ENCODE measurements at regions not wholly inside any gene's neighbourhood (a gene's known extent, or its start where the extent isn't known, plus 50 kb on each side); places are given as distances from the start of the nearest gene placed in this dataset.

- no peaks in the 10 kb centered on the region for H3K4me1 ChIP-seq (ENCODE audit: control insufficient read depth in 5 of 5, insufficient read depth in 5 of 5, low read length in 5 of 5)
- no peak overlapping the region for H3K27ac ChIP-seq (ENCODE audit: low read depth, low read length)
- peaks cover 0 to 10% (median 6%) of the 10 kb centered on the region in 5 donors for H3K27me3 ChIP-seq (ENCODE audit: control insufficient read depth in 5 of 5, insufficient read depth in 4 of 5, low read length in 5 of 5)
- H3K9ac ChIP-seq (ENCODE audit: low read length in 5 of 5), result no peak overlapping the region
- no peak overlapping the region for H3K4me3 ChIP-seq (ENCODE audit: low read depth in 1 of 5, low read length in 5 of 5)
- no peaks in the 10 kb centered on the region for H3K36me3 ChIP-seq (ENCODE audit: control insufficient read depth in 5 of 5, insufficient read depth in 5 of 5, low read length in 5 of 5)
- H3K9me3 ChIP-seq (ENCODE audit: control insufficient read depth in 5 of 5, low read length in 5 of 5), result no peaks in the 10 kb centered on the region
These were observed 333.6 kb downstream of the C16orf95 start for GRCh38 chr16:86983621-86984020.

- Histone ChIP-seq H3K27ac (ENCODE audit: low read depth, low read length) (no peak overlapping the region), H3K4me1 (ENCODE audit: control insufficient read depth in 5 of 5, insufficient read depth in 5 of 5, low read length in 5 of 5) (no peaks in the 10 kb centered on the region), H3K27me3 (ENCODE audit: control insufficient read depth in 5 of 5, insufficient read depth in 4 of 5, low read length in 5 of 5) (peaks cover under 1 to 13% (median 6%) of the 10 kb centered on the region in 5 donors), H3K36me3 (ENCODE audit: control insufficient read depth in 5 of 5, insufficient read depth in 5 of 5, low read length in 5 of 5) (no peaks in the 10 kb centered on the region), H3K9me3 (ENCODE audit: control insufficient read depth in 5 of 5, low read length in 5 of 5) (no peaks in the 10 kb centered on the region), H3K9ac (ENCODE audit: low read length in 5 of 5) (no peak overlapping the region), H3K4me3 (ENCODE audit: low read depth in 1 of 5, low read length in 5 of 5) (no peak overlapping the region)
These were observed 332.8 kb downstream of the C16orf95 start for GRCh38 chr16:86984343-86984742.

- Histone ChIP-seq H3K4me1 (ENCODE audit: control insufficient read depth in 5 of 5, insufficient read depth in 5 of 5, low read length in 5 of 5) (no peaks in the 10 kb centered on the region), H3K9me3 (ENCODE audit: control insufficient read depth in 5 of 5, low read length in 5 of 5) (no peaks in the 10 kb centered on the region), H3K36me3 (ENCODE audit: control insufficient read depth in 5 of 5, insufficient read depth in 5 of 5, low read length in 5 of 5) (no peaks in the 10 kb centered on the region), H3K4me3 (ENCODE audit: low read depth in 1 of 5, low read length in 5 of 5) (no peak overlapping the region), H3K27ac (ENCODE audit: low read depth, low read length) (no peak overlapping the region), H3K27me3 (ENCODE audit: control insufficient read depth in 5 of 5, insufficient read depth in 4 of 5, low read length in 5 of 5) (peaks cover 6 to 17% (median 10%) of the 10 kb centered on the region in 5 donors), H3K9ac (ENCODE audit: low read length in 5 of 5) (no peak overlapping the region)
These were observed 332.1 kb downstream of the C16orf95 start for GRCh38 chr16:86984991-86985647.

- Histone ChIP-seq H3K4me1 (ENCODE audit: control insufficient read depth in 5 of 5, insufficient read depth in 5 of 5, low read length in 5 of 5) (no peaks in the 10 kb centered on the region), H3K27me3 (ENCODE audit: control insufficient read depth in 5 of 5, insufficient read depth in 4 of 5, low read length in 5 of 5) (peaks cover 6 to 14% (median 12%) of the 10 kb centered on the region in 5 donors), H3K9ac (ENCODE audit: low read length in 5 of 5) (no peak overlapping the region), H3K27ac (ENCODE audit: low read depth, low read length) (no peak overlapping the region), H3K4me3 (ENCODE audit: low read depth in 1 of 5, low read length in 5 of 5) (no peak overlapping the region), H3K36me3 (ENCODE audit: control insufficient read depth in 5 of 5, insufficient read depth in 5 of 5, low read length in 5 of 5) (no peaks in the 10 kb centered on the region), H3K9me3 (ENCODE audit: control insufficient read depth in 5 of 5, low read length in 5 of 5) (no peaks in the 10 kb centered on the region)
These were observed 331.6 kb downstream of the C16orf95 start for GRCh38 chr16:86985648-86986015.

GRCh38 chr16:86986136-86986535, 331.1 kb downstream of the C16orf95 start:
- Histone ChIP-seq H3K27me3 (ENCODE audit: control insufficient read depth in 5 of 5, insufficient read depth in 4 of 5, low read length in 5 of 5) (peaks cover 6 to 13% (median 13%) of the 10 kb centered on the region in 5 donors), H3K36me3 (ENCODE audit: control insufficient read depth in 5 of 5, insufficient read depth in 5 of 5, low read length in 5 of 5) (no peaks in the 10 kb centered on the region), H3K9me3 (ENCODE audit: control insufficient read depth in 5 of 5, low read length in 5 of 5) (no peaks in the 10 kb centered on the region), H3K9ac (ENCODE audit: low read length in 5 of 5) (no peak overlapping the region), H3K27ac (ENCODE audit: low read depth, low read length) (no peak overlapping the region), H3K4me1 (ENCODE audit: control insufficient read depth in 5 of 5, insufficient read depth in 5 of 5, low read length in 5 of 5) (no peaks in the 10 kb centered on the region), H3K4me3 (ENCODE audit: low read depth in 1 of 5, low read length in 5 of 5) (no peak overlapping the region)

- H3K27ac ChIP-seq (ENCODE audit: low read depth, low read length), result no peak overlapping the region
- peaks cover 9 to 13% (median 13%) of the 10 kb centered on the region in 5 donors for H3K27me3 ChIP-seq (ENCODE audit: control insufficient read depth in 5 of 5, insufficient read depth in 4 of 5, low read length in 5 of 5)
- H3K9ac ChIP-seq (ENCODE audit: low read length in 5 of 5), result no peak overlapping the region
- H3K9me3 ChIP-seq (ENCODE audit: control insufficient read depth in 5 of 5, low read length in 5 of 5), result no peaks in the 10 kb centered on the region
- H3K36me3 ChIP-seq (ENCODE audit: control insufficient read depth in 5 of 5, insufficient read depth in 5 of 5, low read length in 5 of 5), result no peaks in the 10 kb centered on the region
- H3K4me3 ChIP-seq (ENCODE audit: low read depth in 1 of 5, low read length in 5 of 5), result no peak overlapping the region
- H3K4me1 ChIP-seq (ENCODE audit: control insufficient read depth in 5 of 5, insufficient read depth in 5 of 5, low read length in 5 of 5), result no peaks in the 10 kb centered on the region
These were observed 330.2 kb downstream of the C16orf95 start for GRCh38 chr16:86986809-86987487.

GRCh38 chr16:86987746-86988670, 329.2 kb downstream of the C16orf95 start:
- Histone ChIP-seq H3K9me3 (ENCODE audit: control insufficient read depth in 5 of 5, low read length in 5 of 5) (peaks cover 0 to 4% (median 0%) of the 10 kb centered on the region in 5 donors), H3K4me1 (ENCODE audit: control insufficient read depth in 5 of 5, insufficient read depth in 5 of 5, low read length in 5 of 5) (no peaks in the 10 kb centered on the region), H3K36me3 (ENCODE audit: control insufficient read depth in 5 of 5, insufficient read depth in 5 of 5, low read length in 5 of 5) (no peaks in the 10 kb centered on the region), H3K4me3 (ENCODE audit: low read depth in 1 of 5, low read length in 5 of 5) (no peak overlapping the region), H3K9ac (ENCODE audit: low read length in 5 of 5) (no peak overlapping the region), H3K27ac (ENCODE audit: low read depth, low read length) (no peak overlapping the region), H3K27me3 (ENCODE audit: control insufficient read depth in 5 of 5, insufficient read depth in 4 of 5, low read length in 5 of 5) (peaks cover 9 to 13% (median 13%) of the 10 kb centered on the region in 5 donors)

GRCh38 chr16:86988920-86989696, 328.1 kb downstream of the C16orf95 start:
- Histone ChIP-seq H3K9ac (ENCODE audit: low read length in 5 of 5) (no peak overlapping the region), H3K27me3 (ENCODE audit: control insufficient read depth in 5 of 5, insufficient read depth in 4 of 5, low read length in 5 of 5) (peaks cover 13 to 18% (median 17%) of the 10 kb centered on the region in 5 donors), H3K4me1 (ENCODE audit: control insufficient read depth in 5 of 5, insufficient read depth in 5 of 5, low read length in 5 of 5) (no peaks in the 10 kb centered on the region), H3K9me3 (ENCODE audit: control insufficient read depth in 5 of 5, low read length in 5 of 5) (peaks cover 0 to 4% (median 0%) of the 10 kb centered on the region in 5 donors), H3K4me3 (ENCODE audit: low read depth in 1 of 5, low read length in 5 of 5) (no peak overlapping the region), H3K36me3 (ENCODE audit: control insufficient read depth in 5 of 5, insufficient read depth in 5 of 5, low read length in 5 of 5) (no peaks in the 10 kb centered on the region), H3K27ac (ENCODE audit: low read depth, low read length) (no peak overlapping the region)

GRCh38 chr16:86990451-86990850, 326.7 kb downstream of the C16orf95 start:
- no peaks in the 10 kb centered on the region for H3K4me1 ChIP-seq (ENCODE audit: control insufficient read depth in 5 of 5, insufficient read depth in 5 of 5, low read length in 5 of 5)
- no peak overlapping the region for H3K27ac ChIP-seq (ENCODE audit: low read depth, low read length)
- H3K36me3 ChIP-seq (ENCODE audit: control insufficient read depth in 5 of 5, insufficient read depth in 5 of 5, low read length in 5 of 5), result no peaks in the 10 kb centered on the region
- peaks cover 0 to 4% (median 0%) of the 10 kb centered on the region in 5 donors for H3K9me3 ChIP-seq (ENCODE audit: control insufficient read depth in 5 of 5, low read length in 5 of 5)
- H3K27me3 ChIP-seq (ENCODE audit: control insufficient read depth in 5 of 5, insufficient read depth in 4 of 5, low read length in 5 of 5), result peaks cover 19 to 30% (median 26%) of the 10 kb centered on the region in 5 donors
- H3K9ac ChIP-seq (ENCODE audit: low read length in 5 of 5), result no peak overlapping the region
- no peak overlapping the region for H3K4me3 ChIP-seq (ENCODE audit: low read depth in 1 of 5, low read length in 5 of 5)
